MM.1S (cell line): ENCODE measurements at regions not wholly inside any gene's neighbourhood (a gene's known extent, or its start where the extent isn't known, plus 50 kb on each side); places are given as distances from the start of the nearest gene placed in this dataset.

Experiments
- EZH2 ChIP-seq: fragments of 300-600 bp; sonication (generic); optimal IDR thresholded peaks from 2 replicates; pipeline ENCODE3; 2017; ENCODE audit warnings: low read depth, mild to moderate bottlenecking, antibody characterized with exemption, low read length, mixed read lengths
- EZH2phosphoT487 ChIP-seq: fragments of 300-600 bp; sonication (generic); IDR thresholded peaks from 2 replicates; pipeline ENCODE4 v1.6.1; 2018; ENCODE audit warnings: antibody characterized with exemption, low read length
- TF ChIP-seq, protein P1 (sequence below): fragments of 300-600 bp; sonication (generic); IDR thresholded peaks from 2 replicates; pipeline ENCODE4 v1.5.1; 2016; ENCODE audit warnings: antibody characterized with exemption, low read length, mixed read lengths

DNA sequence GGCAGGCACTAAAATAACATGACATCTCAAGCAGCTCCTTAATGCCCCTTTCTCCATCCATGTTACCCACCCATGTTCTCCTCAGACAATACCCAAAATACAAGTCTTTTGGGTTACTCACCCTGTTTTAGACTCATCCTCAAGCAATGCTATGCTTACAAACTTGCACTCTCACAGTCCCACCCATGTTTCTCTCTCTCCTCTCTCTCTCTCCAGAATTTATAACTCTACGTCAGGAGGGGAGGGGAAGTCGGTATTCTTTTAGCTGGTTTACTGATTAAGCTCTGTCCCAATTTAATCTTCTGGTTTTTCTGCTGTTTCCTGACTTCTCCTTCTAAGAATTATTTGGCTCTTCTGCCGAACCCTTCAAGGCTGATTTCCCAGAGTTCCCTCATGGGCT lies 98.0 kb upstream of the NR5A2 start:
- TF ChIP-seq, protein P1, sequence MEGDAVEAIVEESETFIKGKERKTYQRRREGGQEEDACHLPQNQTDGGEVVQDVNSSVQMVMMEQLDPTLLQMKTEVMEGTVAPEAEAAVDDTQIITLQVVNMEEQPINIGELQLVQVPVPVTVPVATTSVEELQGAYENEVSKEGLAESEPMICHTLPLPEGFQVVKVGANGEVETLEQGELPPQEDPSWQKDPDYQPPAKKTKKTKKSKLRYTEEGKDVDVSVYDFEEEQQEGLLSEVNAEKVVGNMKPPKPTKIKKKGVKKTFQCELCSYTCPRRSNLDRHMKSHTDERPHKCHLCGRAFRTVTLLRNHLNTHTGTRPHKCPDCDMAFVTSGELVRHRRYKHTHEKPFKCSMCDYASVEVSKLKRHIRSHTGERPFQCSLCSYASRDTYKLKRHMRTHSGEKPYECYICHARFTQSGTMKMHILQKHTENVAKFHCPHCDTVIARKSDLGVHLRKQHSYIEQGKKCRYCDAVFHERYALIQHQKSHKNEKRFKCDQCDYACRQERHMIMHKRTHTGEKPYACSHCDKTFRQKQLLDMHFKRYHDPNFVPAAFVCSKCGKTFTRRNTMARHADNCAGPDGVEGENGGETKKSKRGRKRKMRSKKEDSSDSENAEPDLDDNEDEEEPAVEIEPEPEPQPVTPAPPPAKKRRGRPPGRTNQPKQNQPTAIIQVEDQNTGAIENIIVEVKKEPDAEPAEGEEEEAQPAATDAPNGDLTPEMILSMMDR: no peak
- TF ChIP-seq EZH2 (no peak), EZH2phosphoT487 (no peak)
